NCI-H748 treated with DMSO at 0.1 percent for 48 hours (cell line): ENCODE measurements at regions not wholly inside any gene's neighbourhood (a gene's known extent, or its start where the extent isn't known, plus 50 kb on each side); places are given as distances from the start of the nearest gene placed in this dataset.
"Not testable (repeated sequence)": the region's sequence is repeated elsewhere in the genome, so short reads cannot be mapped to it uniquely, and the experiment has no call there.

ENCODE experiments used
- DNase-seq: peaks from one replicate; lab custom pipeline; 2025; lab: John Stamatoyannopoulos, UW

DNA sequence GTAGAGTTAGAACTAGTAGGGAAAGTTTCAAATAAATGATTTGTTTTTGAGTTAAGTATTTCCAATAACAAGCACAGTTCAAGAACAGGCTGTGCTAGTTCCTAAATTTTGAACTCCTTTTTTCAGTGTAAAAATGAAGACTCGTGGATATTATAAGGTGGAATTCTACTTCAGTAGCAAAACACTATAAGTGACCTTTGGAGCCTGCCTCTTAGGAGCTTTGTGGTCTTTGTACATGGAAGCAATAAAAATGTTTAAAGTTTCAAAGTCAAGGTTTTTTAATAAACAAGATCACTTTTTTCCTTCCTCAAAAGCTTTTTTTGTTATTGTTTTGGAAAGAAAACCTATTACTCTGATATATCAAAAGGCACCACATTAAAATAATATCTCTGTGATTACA lies 292.4 kb upstream of the VWC2 start:
- DNase-seq = no peak

DNA sequence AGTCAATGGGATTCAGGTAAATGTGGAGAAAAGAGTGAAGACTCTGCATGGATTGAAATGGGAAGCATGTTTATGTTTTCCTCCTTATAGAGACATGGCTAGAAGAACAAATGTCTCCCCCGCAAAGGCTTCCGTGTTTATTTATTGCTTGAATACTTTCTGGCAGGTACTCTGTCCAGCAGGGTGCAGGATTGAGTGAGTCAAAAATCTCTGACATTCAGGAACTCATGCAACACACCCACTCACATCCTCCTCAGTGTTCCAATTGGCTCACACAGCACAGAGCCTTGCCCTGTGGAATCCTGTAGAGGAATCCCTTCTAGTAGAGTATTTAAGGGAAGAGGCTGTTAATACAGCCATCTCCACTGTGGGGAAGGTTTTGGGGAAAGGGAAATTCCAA lies 290.3 kb upstream of the VWC2 start:
- DNase-seq = no peak

DNA sequence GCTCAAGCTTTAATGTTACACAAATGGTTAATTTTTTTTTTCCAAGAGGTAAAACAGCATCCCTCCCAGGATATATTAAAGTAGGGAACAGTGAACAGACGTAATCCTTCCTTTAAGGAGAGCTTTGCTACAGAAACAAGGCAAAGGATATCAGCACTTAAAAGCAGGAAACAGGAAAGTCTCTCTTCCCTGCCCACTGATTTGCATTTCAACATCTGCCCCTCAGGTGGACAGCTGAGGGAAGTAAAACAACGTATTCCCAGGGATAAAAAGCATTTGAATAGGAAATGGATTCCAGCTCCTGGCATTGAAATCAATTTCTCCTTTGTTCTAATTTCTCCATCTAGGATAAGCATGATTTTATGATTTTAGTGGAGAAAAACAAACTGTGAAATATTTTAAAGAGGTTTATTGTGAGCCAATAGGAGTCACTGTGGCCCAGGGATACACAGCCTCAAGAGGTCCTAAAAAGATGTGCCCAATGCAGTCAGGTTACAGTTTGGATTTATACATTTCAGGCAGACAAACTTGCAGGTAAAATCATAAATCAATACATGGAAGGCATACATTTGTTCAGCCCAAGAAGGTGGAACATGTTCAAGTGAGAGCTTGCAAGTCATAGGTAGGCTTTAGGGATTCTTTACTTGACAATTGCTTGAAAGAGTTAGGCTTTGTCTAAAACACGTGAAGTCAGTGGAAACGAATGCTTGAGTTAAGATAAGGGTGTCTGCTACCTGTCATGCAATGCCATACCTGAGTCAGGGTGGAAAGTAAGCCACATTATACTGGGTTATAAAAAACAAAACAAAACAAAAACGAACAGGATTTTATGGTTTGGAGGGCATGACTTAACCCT lies 286.2 kb upstream of the VWC2 start:
- no peak for DNase-seq

DNA sequence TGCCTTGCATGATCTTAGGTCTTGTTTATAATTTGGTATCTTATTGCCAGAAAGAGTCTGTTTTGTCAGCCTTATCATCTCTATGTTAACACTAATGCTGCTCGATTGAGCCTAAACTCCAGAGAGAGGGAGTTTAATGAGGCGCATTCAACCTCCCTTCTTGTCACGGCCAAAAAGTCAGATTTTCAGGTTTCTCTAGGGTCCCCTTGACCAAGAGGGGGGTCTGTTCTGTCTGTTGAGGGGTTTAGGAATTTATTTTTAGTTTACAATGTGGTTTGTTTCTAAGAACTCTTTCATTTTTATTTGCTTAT lies 285.7 kb upstream of the VWC2 start:
- DNase-seq = no peak

DNA sequence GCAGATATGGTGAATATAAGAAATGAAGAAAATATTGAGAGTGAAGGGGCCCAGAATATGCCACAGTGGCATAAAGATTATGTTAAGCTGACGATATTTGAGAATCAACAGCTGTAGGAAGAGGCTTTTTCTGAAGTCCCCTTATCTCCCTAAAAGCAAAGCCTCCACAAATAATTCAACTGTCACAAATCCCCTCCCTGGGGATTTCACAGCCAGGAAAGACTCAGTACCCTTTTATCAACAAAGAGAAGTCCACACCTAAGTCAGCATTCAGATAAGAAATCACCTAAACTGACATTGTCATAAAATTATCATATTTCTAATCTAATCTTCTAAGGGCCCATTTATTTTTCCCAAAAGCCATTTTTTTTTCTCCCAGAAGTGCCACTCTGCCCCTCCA lies 284.9 kb upstream of the VWC2 start:
- no peak for DNase-seq

DNA sequence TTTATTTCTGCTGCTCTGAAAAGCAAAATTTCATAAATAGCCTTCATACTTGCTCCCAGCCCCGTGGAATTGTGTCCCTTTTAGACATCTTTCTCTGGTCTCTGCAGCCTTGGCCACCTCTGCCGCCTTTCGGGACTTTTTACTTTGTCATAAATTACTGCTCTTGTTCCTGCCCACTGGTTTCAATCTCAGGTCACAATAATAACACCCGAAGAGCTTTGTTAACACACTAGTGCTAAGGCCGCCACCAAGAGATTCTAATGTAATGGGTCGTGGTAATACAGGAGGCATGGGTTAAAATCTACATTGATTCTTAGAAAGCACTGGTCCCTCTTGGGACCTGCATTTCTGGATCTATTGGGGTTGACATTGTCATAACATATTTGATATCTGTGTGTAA lies 276.0 kb upstream of the VWC2 start:
- DNase-seq = no peak

DNA sequence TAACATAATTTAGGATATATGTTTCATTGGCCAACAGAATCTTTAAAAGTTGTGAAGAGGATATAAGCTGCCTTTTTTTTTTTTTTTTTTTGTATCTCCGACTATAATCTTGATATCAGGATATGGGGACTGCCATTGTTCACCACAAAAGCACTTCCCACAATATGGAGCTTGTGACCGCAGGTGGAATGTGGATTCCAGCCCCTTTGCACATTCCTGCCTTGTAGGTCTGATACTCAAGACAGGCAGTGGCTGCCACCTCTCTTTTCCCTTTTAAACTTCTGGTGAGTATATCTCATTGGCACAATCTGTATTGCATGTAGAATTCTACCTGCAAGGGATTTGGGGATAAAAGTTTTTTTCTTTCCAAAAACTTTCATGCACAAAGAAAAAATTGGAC lies 272.7 kb upstream of the VWC2 start:
- no peak for DNase-seq

DNA sequence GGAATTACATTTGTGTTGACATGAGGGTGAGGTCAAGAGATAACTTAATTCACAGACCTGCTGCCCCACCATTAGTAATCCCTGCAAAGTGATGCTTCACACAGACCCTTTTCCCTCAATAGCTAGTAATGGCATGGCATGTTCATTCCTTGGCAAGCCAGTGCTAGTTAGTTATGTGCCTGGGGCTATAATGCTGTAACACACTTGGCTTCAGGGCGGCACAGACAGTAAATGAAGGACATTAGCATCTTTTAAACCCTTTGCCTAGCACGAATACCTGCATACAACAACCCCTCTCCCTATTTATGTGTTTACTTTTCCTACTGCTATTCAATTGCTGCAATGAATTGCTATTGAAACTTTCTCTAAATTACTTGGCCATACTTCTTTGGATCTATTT lies 266.2 kb upstream of the VWC2 start:
- DNase-seq = not testable (repeated sequence)

DNA sequence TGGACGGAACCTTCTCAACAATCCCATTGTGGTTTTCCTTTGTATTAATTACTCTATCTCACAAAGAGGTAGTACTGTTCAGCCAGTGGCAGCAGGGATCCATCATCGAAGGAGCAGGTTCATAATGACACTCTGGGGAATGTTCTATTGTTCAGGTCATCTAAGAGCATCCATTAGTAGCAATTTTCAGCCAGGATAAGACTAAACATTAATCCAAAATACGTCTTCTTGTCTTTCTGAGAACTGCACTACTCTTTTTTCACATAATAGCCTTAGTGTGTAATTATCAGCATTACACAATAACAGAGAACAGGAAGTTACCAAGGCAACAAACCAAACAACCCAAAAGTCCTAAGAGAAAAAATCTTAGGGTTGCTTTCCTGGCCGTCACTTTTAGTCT lies 259.5 kb upstream of the VWC2 start:
- peak; percentile 91 for DNase-seq

DNA sequence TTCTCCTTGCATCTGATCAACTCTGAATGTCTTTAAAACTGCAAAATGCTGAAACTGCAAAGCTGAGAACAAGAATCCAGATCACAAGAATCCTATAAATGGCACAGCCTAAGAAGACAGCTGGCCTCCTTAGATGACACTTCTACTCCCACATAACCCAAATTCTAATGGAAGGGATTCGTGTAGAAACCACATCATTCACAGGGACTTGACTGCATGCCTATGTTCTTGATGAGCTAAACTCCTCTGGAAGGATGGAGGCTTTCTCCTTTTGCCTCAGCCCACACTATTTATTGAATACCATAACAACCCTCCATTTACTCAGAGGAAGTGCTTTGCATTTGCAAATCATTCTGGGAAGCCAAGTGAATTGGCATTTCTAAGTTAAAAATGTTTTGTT lies 252.5 kb upstream of the VWC2 start:
- no peak for DNase-seq

DNA sequence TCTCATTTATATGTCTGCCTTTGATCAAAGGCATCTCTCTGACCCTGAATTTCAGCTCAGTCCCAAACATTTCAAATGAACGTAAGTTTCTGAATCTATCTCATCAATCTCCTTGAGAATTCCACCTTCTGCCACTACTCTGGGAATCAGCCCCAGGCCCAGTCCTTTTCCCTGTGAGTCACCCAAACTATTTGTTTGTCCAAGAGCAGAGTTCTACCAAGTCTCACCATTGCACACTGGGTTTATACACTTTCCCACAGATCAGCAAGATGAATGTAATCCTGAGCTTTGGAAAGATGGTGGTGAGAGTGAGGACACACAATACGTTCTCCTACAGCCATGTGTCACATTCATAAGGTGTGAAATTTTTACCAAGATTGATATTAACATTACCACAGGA lies 251.3 kb upstream of the VWC2 start:
- no peak for DNase-seq

DNA sequence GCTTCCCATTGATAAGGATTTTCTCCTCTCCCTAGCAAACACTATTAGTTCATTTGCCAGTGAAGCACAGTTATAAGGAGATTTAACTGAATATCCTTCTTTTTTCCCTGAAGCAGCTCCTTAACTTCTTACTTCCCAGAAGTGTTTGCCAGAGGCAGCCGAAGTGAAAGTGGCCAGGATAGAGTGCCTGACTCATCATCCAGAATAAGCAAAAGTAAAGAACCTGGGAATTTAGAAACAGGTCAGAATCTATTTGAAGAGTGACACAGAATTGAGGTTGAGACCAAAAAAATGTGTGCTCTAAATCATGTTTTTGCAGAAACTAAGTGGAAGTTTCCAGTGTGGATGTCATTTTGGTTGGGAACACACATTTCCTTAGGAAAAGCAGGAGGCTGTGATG lies 249.6 kb upstream of the VWC2 start:
- no peak for DNase-seq

DNA sequence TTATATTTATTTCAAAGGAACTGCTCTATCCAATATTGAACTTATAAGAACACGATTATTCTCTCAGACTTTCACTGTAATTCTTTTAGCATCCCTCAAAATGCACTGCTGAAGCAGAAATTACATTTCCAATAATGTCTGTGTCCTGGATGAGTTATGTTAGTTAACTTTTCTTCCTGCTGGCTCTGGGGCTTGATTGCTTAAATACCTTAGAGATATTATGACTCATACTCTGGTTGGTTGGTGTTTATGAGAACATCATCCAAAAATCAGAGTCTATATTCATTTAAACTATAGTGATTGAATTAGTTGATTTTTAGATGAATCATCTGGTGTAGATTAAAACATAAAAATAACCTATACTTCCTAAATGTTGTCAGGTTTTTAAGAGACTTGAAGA lies 246.3 kb upstream of the VWC2 start:
- DNase-seq = no peak

DNA sequence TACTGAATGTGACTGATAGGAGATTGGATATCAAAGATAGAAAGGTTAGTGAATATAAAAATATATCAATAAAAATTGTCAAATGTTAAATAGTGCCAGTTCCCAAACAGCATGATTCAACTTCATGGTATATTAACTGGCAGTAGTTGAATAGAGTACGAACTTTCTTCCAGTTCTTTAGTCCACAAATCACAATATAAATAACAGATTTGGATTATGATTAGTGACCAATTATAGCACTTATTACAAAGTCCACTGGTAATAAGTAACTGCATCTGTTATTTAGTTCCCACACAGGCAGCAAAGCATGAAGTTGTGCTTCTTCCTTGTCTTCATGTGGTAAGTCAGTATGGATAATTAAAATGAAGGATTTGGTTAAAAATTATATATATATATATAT lies 243.0 kb upstream of the VWC2 start:
- DNase-seq = no peak

DNA sequence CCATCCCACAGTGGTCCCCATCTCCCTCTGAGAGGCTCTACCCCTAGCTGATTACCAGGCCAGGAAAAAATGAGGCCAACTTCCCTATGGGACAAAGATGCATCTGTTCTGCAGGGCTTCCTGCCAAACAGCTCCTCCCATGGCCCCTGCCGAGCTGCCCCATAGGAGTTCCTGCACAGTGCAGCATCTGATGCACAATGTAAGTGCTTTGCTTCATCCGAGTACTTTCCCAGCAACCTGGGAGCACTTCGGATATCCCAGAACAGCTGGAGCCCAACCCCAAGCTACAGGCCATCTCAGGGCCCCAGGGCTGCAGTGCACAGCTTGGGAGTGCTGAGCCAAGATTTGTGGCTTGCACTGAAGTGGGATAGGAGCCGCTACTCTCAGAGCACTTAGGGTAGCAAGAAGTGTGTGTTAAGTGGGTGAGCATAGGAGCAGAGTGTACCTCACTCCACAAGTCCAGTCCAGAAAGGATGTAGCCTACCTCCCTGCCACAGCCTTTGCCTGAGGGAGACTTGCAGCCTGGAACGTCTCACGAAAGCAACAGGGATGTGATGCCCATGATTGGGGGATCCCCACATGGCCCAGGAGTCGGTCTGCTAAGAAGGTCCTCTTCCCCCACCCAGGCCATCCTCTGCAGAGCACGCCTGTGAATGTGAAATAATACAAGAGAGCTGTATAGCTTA lies 209.6 kb upstream of the VWC2 start:
- DNase-seq = no peak

DNA sequence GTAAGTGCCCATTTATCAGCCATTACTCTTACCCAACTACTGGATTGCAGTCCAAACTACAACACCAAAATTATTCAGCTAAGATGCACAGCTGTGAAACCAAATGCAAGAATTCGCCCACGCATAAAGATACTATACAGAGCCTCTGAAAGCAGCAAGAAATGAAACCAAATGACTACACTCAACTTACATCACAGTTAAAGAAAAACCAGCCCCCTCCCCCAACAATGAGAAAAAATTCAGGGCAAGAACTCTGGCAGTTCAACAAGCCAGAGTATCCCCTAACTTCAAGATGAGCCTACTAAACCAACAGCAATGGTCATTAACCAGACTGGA lies 209.1 kb upstream of the VWC2 start:
- no peak for DNase-seq

DNA sequence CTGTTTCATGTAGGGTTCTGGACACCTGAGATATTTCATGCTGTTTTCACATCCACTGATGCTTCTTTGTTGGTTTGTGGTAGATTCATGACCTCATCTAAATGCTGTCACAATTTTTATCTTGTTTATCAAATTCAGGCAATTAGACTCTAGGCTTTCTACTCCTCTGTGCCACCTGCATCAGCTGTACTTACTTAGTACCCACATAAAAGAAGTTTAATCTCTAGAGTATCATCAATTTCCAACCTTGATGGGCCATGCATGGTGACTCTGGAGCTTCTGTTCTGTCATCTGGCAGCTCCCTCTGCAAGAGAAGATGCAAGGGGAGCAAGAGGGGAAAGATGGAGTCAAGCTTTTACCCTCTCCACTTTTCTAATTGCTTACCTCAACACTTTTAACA lies 195.9 kb upstream of the VWC2 start:
- DNase-seq = no peak

DNA sequence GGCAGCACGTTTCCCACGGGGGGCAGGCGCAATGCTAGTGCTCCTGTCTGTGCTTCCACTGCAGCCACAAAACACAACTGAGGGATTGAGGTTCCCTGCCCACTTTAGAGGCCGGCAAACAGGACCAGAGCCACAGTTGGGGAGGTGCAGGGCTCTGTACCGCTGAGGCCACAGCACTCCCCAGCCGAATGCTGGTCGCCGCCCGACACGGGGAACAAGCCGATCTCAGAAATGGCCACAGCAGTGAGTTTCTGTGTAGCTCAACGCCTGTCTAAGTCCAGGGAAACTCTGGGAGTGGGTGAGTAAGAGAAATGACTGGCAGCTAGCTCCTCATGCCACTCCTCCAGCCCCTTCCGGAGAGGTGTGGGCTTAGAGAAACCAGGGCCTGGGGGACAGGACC lies 194.0 kb upstream of the VWC2 start:
- DNase-seq = no peak

DNA sequence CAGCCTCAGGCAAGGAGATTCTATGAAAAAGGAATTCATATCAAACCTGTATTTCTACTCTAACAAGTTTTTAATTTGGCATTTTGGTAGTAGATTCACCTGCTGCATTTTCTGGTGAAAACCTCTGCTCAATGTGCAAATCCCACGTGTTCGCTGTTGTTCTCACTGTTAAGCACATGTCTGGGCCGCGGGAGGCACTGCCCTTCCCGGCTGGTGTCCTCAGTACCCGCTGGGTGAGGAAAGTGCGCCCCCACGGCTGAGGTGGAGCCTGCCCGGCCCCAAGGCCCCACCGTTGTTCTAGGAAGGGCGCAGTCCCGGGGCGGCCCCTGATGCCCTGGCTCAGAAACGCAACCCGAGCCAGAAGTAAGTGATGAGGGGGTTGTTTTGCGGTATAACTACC lies 193.4 kb upstream of the VWC2 start:
- no peak for DNase-seq

DNA sequence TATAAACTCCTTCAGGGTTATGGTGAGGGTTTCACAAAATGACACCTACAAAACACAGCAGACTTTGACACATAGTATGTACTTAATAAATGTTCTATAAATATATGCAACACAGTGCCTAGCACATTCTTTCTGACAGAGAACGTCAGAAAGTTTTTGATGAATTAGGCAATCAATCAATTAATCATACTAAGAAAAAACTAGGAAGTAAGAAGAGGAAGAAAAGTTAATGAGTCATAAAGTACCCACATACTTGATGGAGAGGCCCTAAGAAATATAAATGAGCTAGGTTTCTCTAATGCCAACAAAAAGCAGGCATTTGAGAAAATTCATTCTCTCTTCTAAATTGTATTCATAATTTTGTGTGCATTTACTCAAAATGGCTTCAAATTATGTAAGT lies 192.7 kb upstream of the VWC2 start:
- DNase-seq = no peak

DNA sequence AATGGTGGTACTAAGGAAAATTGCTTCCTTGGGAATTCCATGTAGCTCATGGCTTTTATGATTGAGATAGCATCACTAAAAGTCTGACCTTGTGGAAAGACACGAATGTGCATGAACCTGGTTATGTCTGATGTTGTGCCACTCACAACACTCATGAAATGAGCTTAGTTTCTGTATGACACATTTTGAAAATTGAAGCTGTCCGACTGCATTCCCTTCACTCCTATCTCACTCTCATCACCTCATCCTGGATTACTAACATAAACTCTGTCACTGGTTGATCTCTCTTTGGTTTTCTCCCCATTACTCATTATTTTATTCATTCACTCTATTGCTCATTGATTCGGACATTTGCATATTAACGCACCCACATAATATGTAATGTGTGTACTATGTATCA lies 190.0 kb upstream of the VWC2 start:
- DNase-seq = no peak

DNA sequence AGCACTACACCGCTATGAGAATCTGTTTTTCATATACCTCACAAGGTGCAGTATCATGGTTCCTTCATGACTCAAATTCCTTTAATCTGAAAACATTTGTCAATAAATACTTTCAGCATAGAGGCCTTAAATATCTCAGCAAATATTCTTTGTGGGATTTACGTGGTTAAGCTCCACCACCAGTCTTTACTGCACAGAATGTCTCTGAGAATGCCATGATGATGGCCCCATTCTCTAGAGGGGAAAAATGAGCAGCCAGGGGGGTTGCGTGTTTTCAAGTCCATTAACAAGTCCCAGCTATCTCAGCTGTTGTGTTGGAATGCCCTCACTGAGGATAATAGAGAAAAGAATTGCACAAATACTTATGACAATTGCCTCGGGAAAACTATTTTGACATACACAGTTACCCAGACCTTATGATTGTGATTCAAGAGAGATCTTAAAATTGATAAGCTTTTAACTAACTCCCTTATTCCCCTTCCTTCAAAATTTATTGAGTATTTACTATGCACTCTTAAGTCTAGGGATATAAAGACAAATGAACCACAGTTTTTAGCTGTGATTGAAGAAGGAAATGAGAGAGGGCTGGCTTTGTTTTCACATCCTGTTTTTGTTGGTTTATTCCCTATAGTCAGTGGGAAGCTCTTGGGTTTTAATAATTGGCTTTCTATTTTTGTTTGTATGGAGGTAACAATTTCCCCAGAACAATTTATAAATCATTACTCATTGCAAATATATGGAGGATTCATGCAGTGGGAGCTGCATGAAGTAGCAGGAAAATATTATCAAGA lies 176.5 kb upstream of the VWC2 start:
- no peak for DNase-seq

DNA sequence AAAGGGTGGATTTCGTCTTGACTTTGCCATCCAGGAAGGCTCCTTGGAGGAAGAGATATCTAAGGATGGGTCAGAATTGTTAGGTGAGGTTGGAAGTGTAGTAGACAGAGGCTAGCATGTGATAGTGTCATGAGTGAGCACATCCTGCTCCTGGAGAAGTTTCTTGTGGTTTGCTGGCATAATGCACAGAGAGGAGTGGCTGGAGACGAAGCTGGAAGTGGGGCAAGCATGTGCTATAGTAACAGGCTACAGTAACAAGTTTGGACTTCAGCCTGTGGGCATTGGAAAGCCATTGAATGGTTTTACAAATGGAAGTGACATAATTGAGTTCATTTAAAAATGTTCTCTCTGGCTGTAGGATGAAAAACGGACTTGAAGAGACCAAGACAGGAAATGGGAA lies 175.6 kb upstream of the VWC2 start:
- DNase-seq = no peak
